ENCODE measurements at regions not wholly inside any gene's neighbourhood (a gene's known extent, or its start where the extent isn't known, plus 50 kb on each side); places are given as distances from the start of the nearest gene placed in this dataset.

- no peak overlapping the region for H3K9ac ChIP-seq (ENCODE audit: insufficient read depth in 1 of 2, low read length in 2 of 2)
- H3K4me1 ChIP-seq (ENCODE audit: control insufficient read depth in 5 of 5, insufficient read depth in 5 of 5, low read length in 5 of 5) = peaks cover 0 to 8% (median 0%) of the 10 kb centered on the region in 5 donors
- no peak for TF ChIP-seq CTCF (IDR thresholded peaks at IDR 0.05; ENCODE audit: control extremely low read depth, extremely low read depth)
- ATAC-seq (ENCODE audit: insufficient read depth, low FRiP score) = peak; percentile 29
- peaks cover 0 to 5% (median 0%) of the 10 kb centered on the region in 4 donors for H3K9me3 ChIP-seq (ENCODE audit: control insufficient read depth in 4 of 4, insufficient read depth in 3 of 4, low read length in 3 of 4)
- no peak overlapping the region for H3K4me3 ChIP-seq
- H3K36me3 ChIP-seq (ENCODE audit: control insufficient read depth in 4 of 4, insufficient read depth in 4 of 4, low read length in 4 of 4) = no peaks in the 10 kb centered on the region
- H3K27ac ChIP-seq (ENCODE audit: low read depth in 1 of 2, low read length in 1 of 2) = no peak overlapping the region
- H3K27me3 ChIP-seq (ENCODE audit: control insufficient read depth in 3 of 3, insufficient read depth in 3 of 3, low read length in 2 of 3) = peaks cover 0 to 24% (median 0%) of the 10 kb centered on the region in 3 donors
- DNase-seq = peak; percentile 22 to 69 (median 29)
These were observed 267.0 kb downstream of the SEC61B start for GRCh38 chr9:99489060-99489413.

- ATAC-seq (ENCODE audit: insufficient read depth, low FRiP score) (no peak), DNase-seq (peak in 1 of 3 donors; percentile 16)
- Histone ChIP-seq H3K9me3 (ENCODE audit: control insufficient read depth in 4 of 4, insufficient read depth in 3 of 4, low read length in 3 of 4) (peaks cover 0 to 5% (median 0%) of the 10 kb centered on the region in 4 donors), H3K27me3 (ENCODE audit: control insufficient read depth in 3 of 3, insufficient read depth in 3 of 3, low read length in 2 of 3) (peaks cover 0 to 24% (median 0%) of the 10 kb centered on the region in 3 donors), H3K4me1 (ENCODE audit: control insufficient read depth in 5 of 5, insufficient read depth in 5 of 5, low read length in 5 of 5) (peaks cover 0 to 8% (median 0%) of the 10 kb centered on the region in 5 donors), H3K36me3 (ENCODE audit: control insufficient read depth in 4 of 4, insufficient read depth in 4 of 4, low read length in 4 of 4) (no peaks in the 10 kb centered on the region), H3K27ac (ENCODE audit: low read depth in 1 of 2, low read length in 1 of 2) (no peak overlapping the region), H3K9ac (ENCODE audit: insufficient read depth in 1 of 2, low read length in 2 of 2) (no peak overlapping the region), H3K4me3 (no peak overlapping the region)
- 49 to 52% methylated on average over 3 of the region's 3 CpGs for WGBS, 2 donors
- TF ChIP-seq CTCF (IDR thresholded peaks at IDR 0.05; ENCODE audit: control extremely low read depth, extremely low read depth) = no peak
These were observed 268.6 kb downstream of the SEC61B start for GRCh38 chr9:99490729-99491128.

- peak; percentile 46 to 59 (median 46) for DNase-seq
- no peak overlapping the region for H3K27ac ChIP-seq (ENCODE audit: low read depth in 1 of 2, low read length in 1 of 2)
- WGBS, 2 donors = 54 to 62% methylated on average over 10 of the region's 10 CpGs
- no peak overlapping the region for H3K9ac ChIP-seq (ENCODE audit: insufficient read depth in 1 of 2, low read length in 2 of 2)
- no peak for TF ChIP-seq CTCF (IDR thresholded peaks at IDR 0.05; ENCODE audit: control extremely low read depth, extremely low read depth)
- peaks cover 0 to 8% (median 0%) of the 10 kb centered on the region in 5 donors for H3K4me1 ChIP-seq (ENCODE audit: control insufficient read depth in 5 of 5, insufficient read depth in 5 of 5, low read length in 5 of 5)
- peaks cover 0 to 5% (median 0%) of the 10 kb centered on the region in 4 donors for H3K9me3 ChIP-seq (ENCODE audit: control insufficient read depth in 4 of 4, insufficient read depth in 3 of 4, low read length in 3 of 4)
- no peaks in the 10 kb centered on the region for H3K36me3 ChIP-seq (ENCODE audit: control insufficient read depth in 4 of 4, insufficient read depth in 4 of 4, low read length in 4 of 4)
- H3K27me3 ChIP-seq (ENCODE audit: control insufficient read depth in 3 of 3, insufficient read depth in 3 of 3, low read length in 2 of 3) = peaks cover 0 to 17% (median 0%) of the 10 kb centered on the region in 3 donors
- no peak overlapping the region for H3K4me3 ChIP-seq
- no peak for ATAC-seq (ENCODE audit: insufficient read depth, low FRiP score)
These were observed 269.5 kb downstream of the SEC61B start for GRCh38 chr9:99491408-99492158.
